A673 (cell line): ENCODE measurements at regions not wholly inside any gene's neighbourhood (a gene's known extent, or its start where the extent isn't known, plus 50 kb on each side); places are given as distances from the start of the nearest gene placed in this dataset.

ENCODE experiments used
- BruUV-seq: library from RNA; stranded (reverse); fragments of 400-500 nt; replicated peaks from 2 replicates; lab custom pipeline; 2021; lab: Mats Ljungman, UMichigan
- CTCF ChIA-PET: fragments of 300-600 bp; sonication (Branson Sonifier 250); formaldehyde crosslinking; loops from one replicate; lab custom pipeline; 2022; ENCODE audit warnings: antibody characterized with exemption; lab: Charles Lee
- POLR2A ChIA-PET: fragments of 300-600 bp; sonication (Branson Sonifier 250); formaldehyde crosslinking; loops from one replicate; lab custom pipeline; 2022; ENCODE audit warnings: antibody characterized with exemption; ENCODE audit not compliant: low non-redundant PET; lab: Charles Lee
- DNase-seq: peaks from one replicate; pipeline ENCODE4 v3.0.0-alpha.2; 2015; ENCODE audit warnings: low spot score
- H3K27ac ChIP-seq: fragments of 200-600 bp; sonication (generic); 2 replicates; pipeline ENCODE4 v1.5.1; 2016; ENCODE audit warnings: mixed run types, low read depth, mild to moderate bottlenecking, mixed read lengths, antibody characterized with exemption, low read length; ENCODE audit not compliant: poor library complexity, severe bottlenecking
- H3K27me3 ChIP-seq: fragments of 200-600 bp; sonication (generic); replicated peaks from 2 replicates; pipeline ENCODE4 v1.6.1; 2017; ENCODE audit warnings: mixed run types, low read depth, mild to moderate bottlenecking, mixed read lengths, antibody characterized with exemption, low read length; ENCODE audit not compliant: insufficient read depth, poor library complexity
- H3K36me3 ChIP-seq: fragments of 200-600 bp; sonication (generic); 2 replicates; pipeline ENCODE4 v1.6.1; 2016; ENCODE audit warnings: mixed run types, mild to moderate bottlenecking, mixed read lengths, antibody characterized with exemption, low read length; ENCODE audit not compliant: insufficient read depth, poor library complexity, severe bottlenecking
- H3K4me1 ChIP-seq: fragments of 200-600 bp; sonication (generic); 2 replicates; pipeline ENCODE4 v1.6.1; 2017; ENCODE audit warnings: mixed run types, mild to moderate bottlenecking, mixed read lengths, antibody characterized with exemption, low read length; ENCODE audit not compliant: insufficient read depth, poor library complexity, severe bottlenecking
- H3K4me3 ChIP-seq: fragments of 200-600 bp; sonication (generic); 2 replicates; pipeline ENCODE4 v1.5.1; 2016; ENCODE audit warnings: low read depth, mixed run types, mild to moderate bottlenecking, mixed read lengths, low read length; ENCODE audit not compliant: poor library complexity, severe bottlenecking
- H3K9me3 ChIP-seq: fragments of 200-600 bp; sonication (generic); 2 replicates; pipeline ENCODE4 v1.6.1; 2016; ENCODE audit warnings: mixed run types, low read depth, mild to moderate bottlenecking, mixed read lengths, antibody characterized with exemption, low read length; ENCODE audit not compliant: poor library complexity, severe bottlenecking
- EZH2 ChIP-seq: fragments of 200-600 bp; sonication (generic); IDR thresholded peaks from 2 replicates; pipeline ENCODE4 v1.6.1; 2017; ENCODE audit warnings: borderline replicate concordance, low read depth, mild to moderate bottlenecking, mixed read lengths, antibody characterized with exemption, low read length; ENCODE audit not compliant: poor library complexity, severe bottlenecking
- intact Hi-C: fragments of 100-400 bp; cut with micrococcal nuclease; formaldehyde crosslinking; loops from one replicate; pipeline ENCODE4 v1.10.0; 2022; ENCODE audit not compliant: unreplicated experiment
- TF ChIP-seq, protein P1 (sequence below): fragments of 300-800, 200-600 bp; sonication (generic); conservative IDR thresholded peaks from 2 replicates; pipeline ENCODE4 v1.5.1; 2017; ENCODE audit warnings: low read depth, mild to moderate bottlenecking, antibody characterized with exemption, low read length, moderate library complexity, mixed read lengths

- ChIA-PET POLR2A (no interaction called here), CTCF (no interaction called here)
- no peak for DNase-seq
- Histone ChIP-seq H3K27me3 (no peaks in the 10 kb centered on the region), H3K27ac (no peak overlapping the region), H3K4me1 (no peaks in the 10 kb centered on the region), H3K4me3 (no peak overlapping the region), H3K9me3 (no peaks in the 10 kb centered on the region), H3K36me3 (no peaks in the 10 kb centered on the region)
- TF ChIP-seq EZH2: no peak
- TF ChIP-seq, protein P1, sequence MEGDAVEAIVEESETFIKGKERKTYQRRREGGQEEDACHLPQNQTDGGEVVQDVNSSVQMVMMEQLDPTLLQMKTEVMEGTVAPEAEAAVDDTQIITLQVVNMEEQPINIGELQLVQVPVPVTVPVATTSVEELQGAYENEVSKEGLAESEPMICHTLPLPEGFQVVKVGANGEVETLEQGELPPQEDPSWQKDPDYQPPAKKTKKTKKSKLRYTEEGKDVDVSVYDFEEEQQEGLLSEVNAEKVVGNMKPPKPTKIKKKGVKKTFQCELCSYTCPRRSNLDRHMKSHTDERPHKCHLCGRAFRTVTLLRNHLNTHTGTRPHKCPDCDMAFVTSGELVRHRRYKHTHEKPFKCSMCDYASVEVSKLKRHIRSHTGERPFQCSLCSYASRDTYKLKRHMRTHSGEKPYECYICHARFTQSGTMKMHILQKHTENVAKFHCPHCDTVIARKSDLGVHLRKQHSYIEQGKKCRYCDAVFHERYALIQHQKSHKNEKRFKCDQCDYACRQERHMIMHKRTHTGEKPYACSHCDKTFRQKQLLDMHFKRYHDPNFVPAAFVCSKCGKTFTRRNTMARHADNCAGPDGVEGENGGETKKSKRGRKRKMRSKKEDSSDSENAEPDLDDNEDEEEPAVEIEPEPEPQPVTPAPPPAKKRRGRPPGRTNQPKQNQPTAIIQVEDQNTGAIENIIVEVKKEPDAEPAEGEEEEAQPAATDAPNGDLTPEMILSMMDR: no peak
- intact Hi-C loops: no loop called here
- no TSS peak for BruUV-seq
These were observed 116.8 kb downstream of the RNASET2 start for GRCh38 chr6:166839569-166839968.

DNA sequence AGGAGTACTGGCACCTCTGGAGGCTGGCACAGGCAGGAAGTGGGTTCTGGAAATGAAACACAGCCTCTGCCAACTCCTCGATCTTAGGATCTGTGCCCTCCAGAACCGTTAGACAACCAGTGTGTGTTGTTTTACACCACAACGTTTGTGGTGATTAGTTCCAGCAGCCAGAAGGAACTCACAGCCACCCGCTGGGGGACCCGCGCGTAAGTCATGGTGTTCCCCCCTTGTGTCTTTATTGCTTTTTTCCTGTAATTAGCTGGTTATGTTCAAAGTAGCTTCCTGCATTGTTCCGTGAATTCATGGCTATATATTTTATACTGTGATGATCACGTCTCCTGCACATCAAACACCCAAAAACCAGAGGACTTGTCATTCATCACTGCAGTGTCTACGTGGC lies 117.4 kb downstream of the RNASET2 start:
- BruUV-seq: no TSS peak
- TF ChIP-seq EZH2: no peak
- TF ChIP-seq, protein P1: no peak
- CTCF ChIA-PET: no interaction called here

GRCh38 chr6:166836785-166837718 lies 119.3 kb downstream of the RNASET2 start:
- CTCF ChIA-PET: no interaction called here
- BruUV-seq: no TSS peak

More for the DNA sequence above, 117.4 kb downstream of the RNASET2 start:
- no peak overlapping the region for H3K27ac ChIP-seq
- DNase-seq: peak; percentile 73
- H3K9me3 ChIP-seq: no peaks in the 10 kb centered on the region
- H3K36me3 ChIP-seq: no peaks in the 10 kb centered on the region
- intact Hi-C loops: no loop called here
- no peaks in the 10 kb centered on the region for H3K4me1 ChIP-seq
- no peak overlapping the region for H3K4me3 ChIP-seq
- POLR2A ChIA-PET: no interaction called here
- no peaks in the 10 kb centered on the region for H3K27me3 ChIP-seq

More at GRCh38 chr6:166836785-166837718, 119.3 kb downstream of the RNASET2 start:
- no peak for TF ChIP-seq EZH2
- TF ChIP-seq, protein P1: no peak
- H3K9me3 ChIP-seq: no peaks in the 10 kb centered on the region
- no peaks in the 10 kb centered on the region for H3K4me1 ChIP-seq
- DNase-seq: no peak
- H3K4me3 ChIP-seq: no peak overlapping the region
- peaks cover 4% of the 10 kb centered on the region for H3K27me3 ChIP-seq
- POLR2A ChIA-PET: no interaction called here
- intact Hi-C loops: no loop called here
- no peak overlapping the region for H3K27ac ChIP-seq
- H3K36me3 ChIP-seq: no peaks in the 10 kb centered on the region
